PC-3 (cell line): ENCODE measurements at regions not wholly inside any gene's neighbourhood (a gene's known extent, or its start where the extent isn't known, plus 50 kb on each side); places are given as distances from the start of the nearest gene placed in this dataset.

ENCODE experiments used
- ATAC-seq: fragments of 200-7000 bp; cut with Tn5 transposase; 2 replicates; pipeline ENCODE4 v1.9.1; 2020; ENCODE audit warnings: mild to moderate bottlenecking, moderate library complexity
- BruUV-seq: library from RNA; stranded (reverse); fragments of 400-500 nt; replicated peaks from 2 replicates; lab custom pipeline; 2021; lab: Mats Ljungman, UMichigan
- CTCF ChIA-PET: fragments of 300-600 bp; sonication (Branson Sonifier 250); formaldehyde crosslinking; loops from one replicate; lab custom pipeline; 2022; ENCODE audit warnings: antibody characterized with exemption; lab: Charles Lee
- POLR2A ChIA-PET: fragments of 300-600 bp; sonication (Branson Sonifier 250); formaldehyde crosslinking; loops from one replicate; lab custom pipeline; 2022; ENCODE audit warnings: antibody characterized with exemption; ENCODE audit not compliant: unreplicated experiment; lab: Charles Lee
- DNase-seq: peaks from one replicate; pipeline ENCODE4 v3.0.0-alpha.2; 2015
- H2AFZ ChIP-seq: fragments of 300-600 bp; sonication (generic); 2 replicates; pipeline ENCODE4 v1.6.0; 2016; ENCODE audit warnings: antibody characterized with exemption, low read length
- H3F3A ChIP-seq: fragments of 300-600 bp; sonication (generic); one replicate; pipeline ENCODE4 v1.6.0; 2017; ENCODE audit warnings: antibody characterized with exemption, low read length, control low read depth, mild to moderate bottlenecking; ENCODE audit not compliant: unreplicated experiment
- H3K27ac ChIP-seq: fragments of 300-600 bp; sonication (generic); 2 replicates; pipeline ENCODE4 v1.5.1; 2016; ENCODE audit warnings: mild to moderate bottlenecking, low read length
- H3K27me3 ChIP-seq: fragments of 300-600 bp; sonication (generic); 2 replicates; pipeline ENCODE4 v1.6.1; 2016; ENCODE audit warnings: low read length, mixed read lengths
- H3K36me3 ChIP-seq: fragments of 300-600 bp; sonication (generic); 2 replicates; pipeline ENCODE4 v1.6.1; 2016; ENCODE audit warnings: low read depth, mixed run types, low read length, mixed read lengths
- H3K4me1 ChIP-seq: fragments of 300-600 bp; sonication (generic); 2 replicates; pipeline ENCODE4 v1.5.1; 2016; ENCODE audit warnings: low read length; ENCODE audit not compliant: insufficient read depth
- H3K4me2 ChIP-seq: fragments of 300-600 bp; sonication (generic); 2 replicates; pipeline ENCODE4 v1.6.0; 2016; ENCODE audit warnings: low read length
- H3K4me3 ChIP-seq: fragments of 300-600 bp; sonication (generic); 2 replicates; pipeline ENCODE4 v1.5.1; 2016; ENCODE audit warnings: mild to moderate bottlenecking, low read length, mixed read lengths
- H3K79me2 ChIP-seq: fragments of 300-600 bp; sonication (generic); 2 replicates; pipeline ENCODE4 v1.6.1; 2017; ENCODE audit warnings: low read length, mixed read lengths
- H3K9ac ChIP-seq: fragments of 300-600 bp; sonication (generic); 2 replicates; pipeline ENCODE4 v1.6.0; 2016; ENCODE audit warnings: mild to moderate bottlenecking, low read length
- H3K9me2 ChIP-seq: fragments of 300-600 bp; sonication (generic); replicated peaks from 2 replicates; pipeline ENCODE4 v1.6.1; 2016; ENCODE audit warnings: mixed run types, low read length, mixed read lengths
- H3K9me3 ChIP-seq: fragments of 300-600 bp; sonication (generic); 2 replicates; pipeline ENCODE4 v1.6.1; 2016; ENCODE audit warnings: low read length, mixed read lengths
- H4K20me1 ChIP-seq: fragments of 300-600 bp; sonication (generic); 2 replicates; pipeline ENCODE4 v1.6.1; 2016; ENCODE audit warnings: low read length, mixed read lengths
- CTCF ChIP-seq: fragments of 300-600 bp; sonication (generic); conservative IDR thresholded peaks from 2 replicates; pipeline ENCODE4 v1.5.1; 2017; ENCODE audit warnings: antibody characterized with exemption, low read depth, mild to moderate bottlenecking, low read length
- EZH2 ChIP-seq: fragments of 300-600 bp; sonication (generic); IDR thresholded peaks from one replicate; pipeline ENCODE4 v1.6.1; 2017; ENCODE audit warnings: antibody characterized with exemption, mild to moderate bottlenecking, low read length; ENCODE audit not compliant: unreplicated experiment
- EZH2phosphoT487 ChIP-seq: fragments of 300-600 bp; sonication (generic); IDR thresholded peaks from 2 replicates; pipeline ENCODE4 v1.6.1; 2018; ENCODE audit warnings: mild to moderate bottlenecking, antibody characterized with exemption, low read length, borderline replicate concordance
- intact Hi-C: fragments of 100-400 bp; cut with micrococcal nuclease; formaldehyde crosslinking; loops from 2 replicates; pipeline ENCODE4 v1.9.0; 2023

- ChIA-PET CTCF (no interaction called here), POLR2A (no interaction called here)
- no peaks in the 10 kb centered on the region for H3K9me3 ChIP-seq
- H3K4me1 ChIP-seq: no peaks in the 10 kb centered on the region
- no peak overlapping the region for H3K9ac ChIP-seq
- ATAC-seq (no peak), DNase-seq (no peak)
- no TSS peak for BruUV-seq
- peaks cover 52% of the 10 kb centered on the region for H3K27me3 ChIP-seq
- H3F3A ChIP-seq: no peaks in the 10 kb centered on the region
- no peak overlapping the region for H3K4me2 ChIP-seq
- TF ChIP-seq CTCF (no peak), EZH2phosphoT487 (no peak), EZH2 (no peak)
- H4K20me1 ChIP-seq: no peaks in the 10 kb centered on the region
- H3K27ac ChIP-seq: no peak overlapping the region
- H3K4me3 ChIP-seq: no peak overlapping the region
- H2AFZ ChIP-seq: no peak overlapping the region
- no peaks in the 10 kb centered on the region for H3K9me2 ChIP-seq
- H3K36me3 ChIP-seq: no peaks in the 10 kb centered on the region
- intact Hi-C loops: no loop called here
- no peaks in the 10 kb centered on the region for H3K79me2 ChIP-seq
These were observed 136.2 kb downstream of the NDUFA12 start for GRCh38 chr12:94867066-94867855.

GRCh38 chr12:94864987-94865386, 138.5 kb downstream of the NDUFA12 start:
- H3K27me3 ChIP-seq: peaks cover 56% of the 10 kb centered on the region
- no TSS peak for BruUV-seq
- no peak for ATAC-seq

More at GRCh38 chr12:94864987-94865386, 138.5 kb downstream of the NDUFA12 start:
- Histone ChIP-seq H3K36me3 (no peaks in the 10 kb centered on the region), H3K9me3 (no peaks in the 10 kb centered on the region), H3K9ac (no peak overlapping the region), H3K27ac (no peak overlapping the region), H3K4me3 (no peak overlapping the region), H4K20me1 (no peaks in the 10 kb centered on the region), H3K79me2 (no peaks in the 10 kb centered on the region), H3K9me2 (no peaks in the 10 kb centered on the region), H2AFZ (no peak overlapping the region), H3F3A (no peaks in the 10 kb centered on the region), H3K4me2 (no peak overlapping the region), H3K4me1 (no peaks in the 10 kb centered on the region)
- no peak for DNase-seq
- ChIA-PET CTCF (no interaction called here), POLR2A (no interaction called here)
- TF ChIP-seq EZH2phosphoT487: no peak
- no peak for TF ChIP-seq CTCF
- no peak for TF ChIP-seq EZH2
- intact Hi-C loops: no loop called here
